Left renal cortex interstitium (tissue), 4 donors: ENCODE measurements at regions not wholly inside any gene's neighbourhood (a gene's known extent, or its start where the extent isn't known, plus 50 kb on each side); places are given as distances from the start of the nearest gene placed in this dataset.

ENCODE experiments used
- DNase-seq, 4 donors: peaks; one replicate each; pipeline ENCODE4 v3.0.0-alpha.2; 2013; ENCODE audit warnings: low read depth in 4 of 4, low spot score in 2 of 4, missing footprints in 1 of 4

GRCh38 chr2:161088658-161089350 lies 71.4 kb upstream of the TANK start:
- DNase-seq, result no peak

DNA sequence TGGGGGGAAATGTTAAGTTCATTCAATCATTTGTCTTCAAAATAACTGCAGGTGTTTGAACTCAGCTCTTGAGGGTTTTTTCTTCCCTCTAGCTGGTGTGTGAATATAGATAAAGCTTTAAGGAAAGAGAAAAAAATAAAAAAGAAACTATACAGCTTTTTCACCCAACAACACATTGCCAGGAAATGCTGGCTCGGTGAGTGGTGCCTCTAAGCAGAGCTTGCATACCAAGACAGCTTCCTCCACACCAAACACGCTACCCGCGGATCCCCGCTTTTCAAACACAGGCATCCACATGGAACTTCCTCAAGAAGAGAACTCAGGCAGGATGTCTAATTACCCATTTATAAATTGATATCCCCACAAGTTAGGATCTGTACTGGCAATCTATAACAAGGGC lies 69.8 kb upstream of the TANK start:
- no peak for DNase-seq

GRCh38 chr2:161095314-161095713 lies 64.9 kb upstream of the TANK start:
- DNase-seq, result no peak

GRCh38 chr2:161096336-161096735 lies 63.9 kb upstream of the TANK start:
- DNase-seq, result no peak

GRCh38 chr2:161097157-161097556 lies 63.1 kb upstream of the TANK start:
- no peak for DNase-seq

DNA sequence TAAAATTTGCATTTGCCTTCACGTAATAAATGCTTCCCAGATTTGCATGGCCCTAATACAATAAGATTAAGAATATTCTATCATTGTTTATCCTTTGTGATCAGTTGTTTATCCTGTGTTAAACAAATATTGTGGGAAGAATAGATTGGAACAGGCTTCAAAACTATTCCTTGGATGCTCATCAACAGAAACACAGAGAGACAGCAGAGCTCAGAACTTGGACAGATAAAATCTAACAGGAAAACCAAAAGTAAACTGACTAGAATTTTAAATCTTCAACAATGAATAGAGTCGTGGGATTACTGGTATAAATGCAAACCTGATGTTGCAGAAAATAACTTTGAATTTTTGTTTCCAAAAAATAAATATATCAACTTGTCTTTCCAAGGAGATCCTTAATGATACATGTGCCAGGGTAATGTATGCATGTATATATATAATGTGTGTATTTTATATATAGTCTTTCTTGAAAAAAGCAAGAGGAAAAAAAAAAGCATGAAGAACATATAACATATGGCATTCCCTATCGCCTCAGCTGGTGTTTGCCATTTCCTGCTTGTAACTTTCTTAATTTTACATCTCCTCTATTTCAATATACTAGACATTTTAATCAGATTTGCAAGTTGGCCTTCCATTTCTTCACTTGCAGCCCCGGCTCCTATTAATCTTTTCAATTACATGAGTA lies 59.9 kb upstream of the TANK start:
- no peak for DNase-seq

DNA sequence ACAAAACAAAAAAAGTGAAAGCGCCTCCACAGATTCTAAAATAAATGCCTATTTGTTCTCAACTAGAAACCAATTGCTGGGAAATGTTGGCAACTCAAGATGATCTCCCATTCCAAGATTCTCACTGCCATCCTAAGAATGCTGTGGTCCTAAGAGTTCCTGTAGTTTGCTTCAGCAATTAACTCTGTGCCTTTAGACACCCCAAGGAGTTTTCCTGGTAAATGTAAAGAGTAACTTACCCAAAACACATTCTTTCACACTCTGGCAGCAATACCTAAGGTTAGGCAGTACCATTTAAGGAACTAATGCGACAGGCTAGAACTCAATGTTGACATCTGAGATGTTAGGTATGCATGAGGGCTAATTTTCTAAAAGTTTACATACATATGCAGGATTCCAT lies 58.8 kb upstream of the TANK start:
- no peak for DNase-seq

DNA sequence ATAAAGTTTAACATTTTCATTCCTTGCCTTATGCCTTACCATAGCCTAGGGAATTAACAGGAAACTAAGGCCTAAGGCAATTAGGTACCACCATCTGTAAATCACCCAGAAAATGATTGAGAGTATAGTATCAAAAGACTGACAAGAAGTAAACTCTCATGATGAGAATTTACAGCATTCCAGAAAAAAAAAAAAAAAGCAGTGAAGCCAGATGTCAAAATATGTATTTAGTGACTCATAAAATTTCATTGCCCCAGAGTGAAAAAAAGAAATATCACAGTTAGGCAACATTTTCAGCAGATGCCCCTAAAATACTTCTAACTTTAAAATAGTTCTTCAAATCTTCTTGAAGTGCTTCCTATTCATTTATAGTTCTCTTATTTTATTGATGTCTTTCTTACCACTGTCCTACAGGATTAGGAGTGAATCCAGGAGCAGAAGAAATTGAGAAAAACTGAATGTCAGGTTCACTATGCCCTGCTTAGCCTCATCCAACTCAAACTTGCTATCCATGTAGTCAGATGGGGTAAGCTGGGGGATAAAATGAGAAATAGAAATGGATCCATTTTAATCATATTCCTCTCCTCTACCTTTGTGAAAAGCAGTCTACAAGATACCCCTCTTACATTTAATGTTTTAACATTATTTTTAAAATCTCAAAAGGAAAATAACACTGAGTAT lies 57.3 kb upstream of the TANK start:
- no peak for DNase-seq

GRCh38 chr2:161103451-161103831 lies 56.8 kb upstream of the TANK start:
- no peak for DNase-seq

DNA sequence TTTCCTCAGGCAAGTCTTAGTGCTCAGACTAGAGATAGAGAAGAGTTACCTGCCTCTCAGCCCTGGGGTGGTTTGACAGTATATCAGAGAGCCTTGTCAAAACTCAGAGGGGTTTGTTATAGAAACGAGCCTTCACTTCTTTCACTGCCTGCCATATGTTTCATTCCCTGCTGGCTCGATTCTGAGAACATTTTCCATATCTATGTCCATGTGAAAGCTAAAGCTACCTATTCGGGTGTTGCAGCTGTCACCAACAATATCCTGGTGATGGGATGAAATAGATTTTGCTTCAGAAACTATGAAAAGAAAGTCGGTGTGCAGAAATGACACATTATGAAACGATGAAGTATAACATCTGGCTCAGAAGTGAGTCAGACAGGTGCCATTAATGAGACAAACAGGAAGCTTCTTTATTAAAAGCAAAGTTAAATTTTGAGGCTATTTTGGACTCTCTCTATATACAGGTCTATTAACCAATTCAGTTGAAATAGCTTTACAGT lies 56.1 kb upstream of the TANK start:
- DNase-seq, result no peak

- no peak for DNase-seq
These were observed 53.0 kb upstream of the TANK start for GRCh38 chr2:161107265-161107664.
